ENCODE measurements at regions not wholly inside any gene's neighbourhood (a gene's known extent, or its start where the extent isn't known, plus 50 kb on each side); places are given as distances from the start of the nearest gene placed in this dataset.

DNA sequence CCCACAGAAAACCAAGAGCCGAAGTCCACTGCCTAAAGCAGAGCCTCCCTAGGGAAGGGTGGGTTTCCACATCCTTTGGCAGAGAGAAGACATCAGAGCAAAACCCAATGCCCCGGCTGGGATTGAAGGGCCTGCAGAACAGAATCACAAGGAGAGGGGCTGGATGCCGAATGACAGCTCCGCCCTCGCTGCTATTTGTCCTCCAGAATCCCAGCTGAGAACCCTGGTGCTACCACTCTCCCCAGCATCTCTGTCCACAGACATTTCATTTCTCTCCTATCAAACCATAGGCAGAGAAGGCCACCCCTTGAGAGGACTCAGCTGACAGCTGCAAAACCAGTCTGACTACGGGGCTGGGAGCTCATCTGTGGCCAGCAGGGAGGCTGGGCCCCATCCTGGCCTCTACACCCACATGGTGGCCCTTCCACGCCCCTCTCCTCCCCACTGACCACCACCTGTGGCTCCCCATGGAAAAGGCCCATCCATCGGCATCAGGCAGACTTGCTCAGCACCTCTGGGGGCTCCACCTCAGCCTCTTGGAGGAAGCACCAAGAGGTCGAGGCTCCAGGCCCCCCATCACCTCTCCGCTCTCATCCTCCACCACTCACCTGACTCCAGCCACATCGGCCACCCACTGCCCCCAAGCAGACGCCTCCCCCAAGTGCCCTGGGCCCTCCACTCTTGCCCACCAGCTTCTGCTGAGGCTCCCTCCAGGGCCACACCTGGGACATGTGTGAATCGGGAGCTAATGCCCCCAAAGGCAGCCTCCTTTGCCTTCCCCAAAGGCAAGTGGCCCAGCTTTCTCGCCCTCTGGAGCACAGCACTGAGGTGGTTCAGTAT, 288.5 kb downstream of the C16orf95 start:
- FAIRE-seq (no peak), DNase-seq (no peak)
- H3K27ac ChIP-seq (ENCODE audit: low read depth in 2 of 2, low read length in 2 of 2) = no peak overlapping the region
- TF ChIP-seq, protein P1, sequence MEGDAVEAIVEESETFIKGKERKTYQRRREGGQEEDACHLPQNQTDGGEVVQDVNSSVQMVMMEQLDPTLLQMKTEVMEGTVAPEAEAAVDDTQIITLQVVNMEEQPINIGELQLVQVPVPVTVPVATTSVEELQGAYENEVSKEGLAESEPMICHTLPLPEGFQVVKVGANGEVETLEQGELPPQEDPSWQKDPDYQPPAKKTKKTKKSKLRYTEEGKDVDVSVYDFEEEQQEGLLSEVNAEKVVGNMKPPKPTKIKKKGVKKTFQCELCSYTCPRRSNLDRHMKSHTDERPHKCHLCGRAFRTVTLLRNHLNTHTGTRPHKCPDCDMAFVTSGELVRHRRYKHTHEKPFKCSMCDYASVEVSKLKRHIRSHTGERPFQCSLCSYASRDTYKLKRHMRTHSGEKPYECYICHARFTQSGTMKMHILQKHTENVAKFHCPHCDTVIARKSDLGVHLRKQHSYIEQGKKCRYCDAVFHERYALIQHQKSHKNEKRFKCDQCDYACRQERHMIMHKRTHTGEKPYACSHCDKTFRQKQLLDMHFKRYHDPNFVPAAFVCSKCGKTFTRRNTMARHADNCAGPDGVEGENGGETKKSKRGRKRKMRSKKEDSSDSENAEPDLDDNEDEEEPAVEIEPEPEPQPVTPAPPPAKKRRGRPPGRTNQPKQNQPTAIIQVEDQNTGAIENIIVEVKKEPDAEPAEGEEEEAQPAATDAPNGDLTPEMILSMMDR (IDR thresholded peaks at IDR 0.05; ENCODE audit: borderline replicate concordance, extremely low read depth, insufficient read depth) = no peak
- H3K4me1 ChIP-seq (ENCODE audit: control insufficient read depth in 2 of 3, insufficient read depth in 2 of 3, low read depth in 1 of 3, low read length in 3 of 3) = no peaks in the 10 kb centered on the region
- H3K9ac ChIP-seq (ENCODE audit: low read length in 3 of 3) = no peak overlapping the region
- H3K36me3 ChIP-seq (ENCODE audit: control insufficient read depth in 2 of 3, insufficient read depth in 3 of 3, low read length in 3 of 3) = no peaks in the 10 kb centered on the region
- H3K4me3 ChIP-seq (ENCODE audit: low read length in 3 of 3) = no peak overlapping the region
- H3K9me3 ChIP-seq (ENCODE audit: control insufficient read depth in 2 of 3, insufficient read depth in 1 of 3, low read length in 3 of 3) = no peaks in the 10 kb centered on the region
- no peaks in the 10 kb centered on the region for H3K27me3 ChIP-seq (ENCODE audit: control insufficient read depth, insufficient read depth, low read length)
- intact Hi-C loops (cut with DNase I) = no loop called here

DNA sequence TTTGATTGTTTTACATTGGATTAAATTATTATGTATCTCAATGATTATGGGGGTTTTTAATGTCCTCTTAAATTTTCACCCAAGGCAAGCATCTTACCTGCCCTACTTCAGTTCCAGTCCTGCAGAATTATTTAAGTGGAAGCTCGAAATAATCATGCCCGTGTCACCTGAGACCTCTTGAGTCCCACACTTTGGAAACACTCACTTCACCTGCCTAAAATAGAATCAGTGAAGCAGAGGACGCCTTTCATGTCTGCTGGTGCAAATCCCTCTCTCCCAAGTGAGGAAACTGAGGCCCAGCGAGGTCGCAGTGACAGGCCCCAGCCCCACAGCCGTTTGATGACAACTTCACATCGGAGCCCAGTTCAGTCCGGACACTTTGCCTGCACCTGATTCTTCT, 284.6 kb downstream of the C16orf95 start:
- no peak overlapping the region for H3K4me3 ChIP-seq (ENCODE audit: low read length in 3 of 3)
- no peak for FAIRE-seq
- TF ChIP-seq, protein P1 (IDR thresholded peaks at IDR 0.05; ENCODE audit: borderline replicate concordance, extremely low read depth, insufficient read depth) = no peak
- H3K36me3 ChIP-seq (ENCODE audit: control insufficient read depth in 2 of 3, insufficient read depth in 3 of 3, low read length in 3 of 3) = no peaks in the 10 kb centered on the region
- intact Hi-C loops (cut with DNase I) = no loop called here
- H3K27ac ChIP-seq (ENCODE audit: low read depth in 2 of 2, low read length in 2 of 2) = no peak overlapping the region
- no peaks in the 10 kb centered on the region for H3K27me3 ChIP-seq (ENCODE audit: control insufficient read depth, insufficient read depth, low read length)
- no peak overlapping the region for H3K9ac ChIP-seq (ENCODE audit: low read length in 3 of 3)
- H3K4me1 ChIP-seq (ENCODE audit: control insufficient read depth in 2 of 3, insufficient read depth in 2 of 3, low read depth in 1 of 3, low read length in 3 of 3) = no peaks in the 10 kb centered on the region
- no peak for DNase-seq
- H3K9me3 ChIP-seq (ENCODE audit: control insufficient read depth in 2 of 3, insufficient read depth in 1 of 3, low read length in 3 of 3) = no peaks in the 10 kb centered on the region

DNA sequence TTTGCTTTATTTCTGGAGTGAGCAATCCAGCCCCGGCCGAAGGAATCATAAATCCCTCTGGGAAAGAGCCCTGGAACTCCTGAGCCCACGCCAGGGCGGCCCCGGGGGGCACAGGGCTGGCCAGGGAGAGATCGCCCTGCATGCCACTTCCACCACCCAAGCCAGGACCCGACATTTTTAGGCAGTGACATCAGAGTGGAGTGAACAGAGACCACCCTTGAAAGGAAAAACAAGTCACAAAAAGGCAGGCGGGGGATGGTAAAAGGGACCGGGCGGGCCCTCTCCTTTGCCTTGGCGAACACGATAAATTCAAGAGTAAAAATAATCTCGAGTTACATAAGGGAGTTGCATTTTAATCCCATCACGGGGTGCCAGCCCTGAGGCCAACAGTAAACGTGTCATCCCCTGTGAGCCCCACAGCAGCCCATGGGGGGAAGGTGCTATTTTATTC, 284.1 kb downstream of the C16orf95 start:
- Histone ChIP-seq H3K27me3 (ENCODE audit: control insufficient read depth, insufficient read depth, low read length) (no peaks in the 10 kb centered on the region), H3K27ac (ENCODE audit: low read depth in 2 of 2, low read length in 2 of 2) (no peak overlapping the region)
- peak in 1 of 5 donors; percentile 45 for DNase-seq

More for the DNA sequence above, 284.1 kb downstream of the C16orf95 start:
- TF ChIP-seq, protein P1 (IDR thresholded peaks at IDR 0.05; ENCODE audit: borderline replicate concordance, extremely low read depth, insufficient read depth) = no peak
- Histone ChIP-seq H3K9ac (ENCODE audit: low read length in 3 of 3) (no peak overlapping the region), H3K9me3 (ENCODE audit: control insufficient read depth in 2 of 3, insufficient read depth in 1 of 3, low read length in 3 of 3) (no peaks in the 10 kb centered on the region), H3K4me1 (ENCODE audit: control insufficient read depth in 2 of 3, insufficient read depth in 2 of 3, low read depth in 1 of 3, low read length in 3 of 3) (no peaks in the 10 kb centered on the region), H3K4me3 (ENCODE audit: low read length in 3 of 3) (no peak overlapping the region), H3K36me3 (ENCODE audit: control insufficient read depth in 2 of 3, insufficient read depth in 3 of 3, low read length in 3 of 3) (no peaks in the 10 kb centered on the region)
- intact Hi-C loops (cut with DNase I) = no loop called here
- FAIRE-seq = no peak

All from kidney (tissue), 13 donors.